Adrenal gland (tissue), 5 donors: ENCODE measurements at regions not wholly inside any gene's neighbourhood (a gene's known extent, or its start where the extent isn't known, plus 50 kb on each side); places are given as distances from the start of the nearest gene placed in this dataset.

Experiments
- POLR2A ChIP-seq, 2 donors: fragments of 450-650 bp; IDR thresholded peaks; one replicate each; pipeline ENCODE4 v1.6.1; 2017; ENCODE audit warnings: antibody characterized with exemption in 2 of 2, mild to moderate bottlenecking in 2 of 2, moderate library complexity in 1 of 2
- TF ChIP-seq, protein P1 (sequence below), 6 experiments: fragments of 450-650 bp in 4 of 6; fragments of 200-600 bp in 2 of 6; sonication (generic) in 1 of 6; IDR thresholded peaks; 1 replicate in 5 of 6; 2 replicates in 1 of 6; pipeline versions ENCODE4 v1.5.1 to v1.8.0; 2016 to 2021; ENCODE audit warnings: antibody characterized with exemption in 6 of 6, mild to moderate bottlenecking in 2 of 6, moderate library complexity in 1 of 6
- donor health status: DM: no; HTN: no; CAD: no.

GRCh38 chr10:1855911-1856310 is 118.6 kb upstream of the ADARB2 start:
- TF ChIP-seq, protein P1, sequence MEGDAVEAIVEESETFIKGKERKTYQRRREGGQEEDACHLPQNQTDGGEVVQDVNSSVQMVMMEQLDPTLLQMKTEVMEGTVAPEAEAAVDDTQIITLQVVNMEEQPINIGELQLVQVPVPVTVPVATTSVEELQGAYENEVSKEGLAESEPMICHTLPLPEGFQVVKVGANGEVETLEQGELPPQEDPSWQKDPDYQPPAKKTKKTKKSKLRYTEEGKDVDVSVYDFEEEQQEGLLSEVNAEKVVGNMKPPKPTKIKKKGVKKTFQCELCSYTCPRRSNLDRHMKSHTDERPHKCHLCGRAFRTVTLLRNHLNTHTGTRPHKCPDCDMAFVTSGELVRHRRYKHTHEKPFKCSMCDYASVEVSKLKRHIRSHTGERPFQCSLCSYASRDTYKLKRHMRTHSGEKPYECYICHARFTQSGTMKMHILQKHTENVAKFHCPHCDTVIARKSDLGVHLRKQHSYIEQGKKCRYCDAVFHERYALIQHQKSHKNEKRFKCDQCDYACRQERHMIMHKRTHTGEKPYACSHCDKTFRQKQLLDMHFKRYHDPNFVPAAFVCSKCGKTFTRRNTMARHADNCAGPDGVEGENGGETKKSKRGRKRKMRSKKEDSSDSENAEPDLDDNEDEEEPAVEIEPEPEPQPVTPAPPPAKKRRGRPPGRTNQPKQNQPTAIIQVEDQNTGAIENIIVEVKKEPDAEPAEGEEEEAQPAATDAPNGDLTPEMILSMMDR (IDR thresholded peaks at IDR 0.05), result no peak
- no peak for TF ChIP-seq POLR2A (IDR thresholded peaks at IDR 0.05)
